ENCODE measurements at regions not wholly inside any gene's neighbourhood (a gene's known extent, or its start where the extent isn't known, plus 50 kb on each side); places are given as distances from the start of the nearest gene placed in this dataset.

- no peak for TF ChIP-seq E2F8 (IDR thresholded peaks at IDR 0.05; ENCODE audit: low read depth, partially characterized antibody)
Measured at GRCh38 chr3:13173186-13173585, 100.0 kb upstream of the IQSEC1 start (continued).

GRCh38 chr3:13172644-13173013 lies 99.4 kb upstream of the IQSEC1 start:
- ChIA-PET SMC1A (ENCODE audit: uncharacterized antibody, unreplicated experiment) (no interaction called here), CTCF (no interaction called here), POLR2A (no interaction called here), RAD21 (ENCODE audit: unreplicated experiment) (no interaction called here)
- BruUV-seq (replicated peaks) = no TSS peak
- in situ Hi-C loops (cut with MboI) (no loop called here), intact Hi-C loops (cut with micrococcal nuclease; ENCODE audit: unreplicated experiment) (no loop called here)
- H3K36me3 ChIP-seq (ENCODE audit: control insufficient read depth in 2 of 2, insufficient read depth in 2 of 2, low read length in 1 of 2) = no peaks in the 10 kb centered on the region
- FAIRE-seq (no peak), DNase-seq (ENCODE audit: low read depth, low spot score) (no peak), ATAC-seq (no peak)
- H3K4me2 ChIP-seq (ENCODE audit: control insufficient read depth, insufficient read depth) = no peak overlapping the region
- no peaks in the 10 kb centered on the region; a peak in 3 of 4 replicates for H3K27me3 ChIP-seq (replicated peaks in 1 of 2; ENCODE audit: control insufficient read depth in 2 of 2, insufficient read depth in 2 of 2, low read length in 1 of 2)
- H3K4me3 ChIP-seq = no peak overlapping the region
- 30% methylated on average over 7 of the region's 7 CpGs for WGBS (ENCODE audit: insufficient coverage, insufficient replicate concordance, low lambda C conversion rate, missing lambda C conversion rate)
- H3K27ac ChIP-seq (ENCODE audit: control insufficient read depth, insufficient read depth) = no peak overlapping the region
- no peaks in the 10 kb centered on the region for H3K4me1 ChIP-seq (ENCODE audit: control insufficient read depth, insufficient read depth, low read length)
- no peaks in the 10 kb centered on the region for H3K9me3 ChIP-seq (replicated peaks; ENCODE audit: control insufficient read depth, insufficient read depth, low read length)
- H3K9ac ChIP-seq (ENCODE audit: control insufficient read depth, insufficient read depth, low read length) = no peak overlapping the region
- H4K20me1 ChIP-seq (ENCODE audit: control insufficient read depth, insufficient read depth) = no peaks in the 10 kb centered on the region; the same call in 1 of the 2 replicates
- no peaks in the 10 kb centered on the region for H3K79me2 ChIP-seq (ENCODE audit: control insufficient read depth, insufficient read depth, low read length)
- no peak overlapping the region for H2AFZ ChIP-seq (ENCODE audit: control insufficient read depth, low read depth, low read length)
- TF ChIP-seq IKZF1 (conservative IDR thresholded peaks at IDR 0.05) (no peak), IRF5 (IDR thresholded peaks at IDR 0.05; ENCODE audit: borderline replicate concordance) (no peak), USF2 (IDR thresholded peaks at IDR 0.05; ENCODE audit: borderline replicate concordance, low read depth, low read length) (no peak), WRNIP1 (IDR thresholded peaks at IDR 0.05; ENCODE audit: borderline replicate concordance, low read depth, low read length) (no peak), RBBP5 (conservative IDR thresholded peaks at IDR 0.05) (no peak), IKZF2 (IDR thresholded peaks at IDR 0.05) (no peak), E2F4 (IDR thresholded peaks at IDR 0.05; ENCODE audit: low read depth, low read length) (no peak), TCF12 (IDR thresholded peaks at IDR 0.05; ENCODE audit: low read depth, low read length) (no peak), USF1 (IDR thresholded peaks at IDR 0.05; ENCODE audit: borderline replicate concordance, extremely low read length, insufficient read depth, low read depth, low read length) (no peak), ELK1 (IDR thresholded peaks at IDR 0.05; ENCODE audit: low read depth, low read length) (no peak), NR2F1 (conservative IDR thresholded peaks at IDR 0.05) (no peak)
